Ecto neural progenitor cell (in vitro differentiated cells): ENCODE measurements at regions not wholly inside any gene's neighbourhood (a gene's known extent, or its start where the extent isn't known, plus 50 kb on each side); places are given as distances from the start of the nearest gene placed in this dataset.

Experiments
- DNase-seq: peaks from one replicate; pipeline ENCODE4 v3.0.0-alpha.2; 2018; ENCODE audit warnings: low spot score

DNA sequence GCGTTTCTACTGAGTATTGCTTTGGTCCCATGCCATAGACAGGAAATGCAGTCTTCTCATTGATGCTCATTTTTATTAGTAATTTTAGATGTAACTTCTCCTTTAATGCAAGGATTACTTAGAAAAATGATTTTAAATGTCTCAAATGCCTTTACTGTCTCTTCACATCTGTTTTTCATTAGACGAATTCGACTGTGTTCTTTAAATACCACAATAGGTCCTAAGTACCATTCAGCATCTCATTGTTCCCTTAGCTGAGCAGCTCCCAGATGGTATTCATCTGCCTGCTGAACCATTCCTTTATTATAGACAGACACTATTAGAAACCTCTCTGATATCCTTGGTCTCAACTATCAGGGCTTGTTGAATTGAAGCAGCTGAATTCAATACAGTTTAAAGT is 113.6 kb downstream of the LSMEM1 start:
- no peak for DNase-seq

GRCh38 chr7:112596260-112596659 is 115.5 kb downstream of the LSMEM1 start:
- no peak for DNase-seq

DNA sequence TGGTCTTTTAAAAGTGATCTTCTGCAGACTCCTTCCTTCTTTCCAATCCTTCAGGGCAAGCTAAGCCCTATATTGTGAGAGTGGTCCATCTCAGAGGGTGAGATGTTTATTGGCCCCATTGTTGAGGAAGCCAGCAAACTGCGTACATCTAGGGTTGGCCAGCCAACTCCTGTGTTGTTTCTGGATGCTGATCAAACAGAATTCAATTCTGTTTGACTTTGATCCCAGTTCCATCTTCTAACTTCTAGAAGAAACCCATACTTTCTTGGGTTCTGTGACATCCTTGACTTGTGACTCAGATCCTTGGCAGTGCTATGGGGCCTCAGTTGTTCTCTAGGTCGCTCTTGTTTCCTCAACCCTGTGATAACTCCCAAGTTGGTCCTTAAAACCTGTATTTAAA is 116.2 kb downstream of the LSMEM1 start:
- no peak for DNase-seq

- no peak for DNase-seq
These were observed 122.9 kb downstream of the LSMEM1 start for GRCh38 chr7:112603673-112604072.

DNA sequence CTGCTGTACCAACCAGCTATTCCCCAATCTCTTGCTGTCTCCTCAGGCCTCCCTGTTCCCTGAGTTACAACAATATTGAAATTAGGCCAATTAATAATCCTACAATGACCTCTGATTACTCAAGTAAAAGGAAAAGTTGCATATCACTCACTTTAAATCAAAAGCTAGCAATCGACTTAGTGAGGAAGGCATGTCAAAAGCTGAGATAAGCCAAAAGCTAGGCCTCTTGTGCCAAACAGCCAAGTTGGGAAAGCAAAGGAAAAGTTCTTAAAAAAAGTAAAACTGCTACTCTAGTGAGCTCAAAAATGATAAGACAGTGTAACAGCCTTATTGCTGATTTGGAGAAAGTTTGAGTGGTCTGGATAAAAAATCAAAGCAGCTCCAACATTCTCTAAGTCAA is 129.8 kb downstream of the LSMEM1 start:
- no peak for DNase-seq

DNA sequence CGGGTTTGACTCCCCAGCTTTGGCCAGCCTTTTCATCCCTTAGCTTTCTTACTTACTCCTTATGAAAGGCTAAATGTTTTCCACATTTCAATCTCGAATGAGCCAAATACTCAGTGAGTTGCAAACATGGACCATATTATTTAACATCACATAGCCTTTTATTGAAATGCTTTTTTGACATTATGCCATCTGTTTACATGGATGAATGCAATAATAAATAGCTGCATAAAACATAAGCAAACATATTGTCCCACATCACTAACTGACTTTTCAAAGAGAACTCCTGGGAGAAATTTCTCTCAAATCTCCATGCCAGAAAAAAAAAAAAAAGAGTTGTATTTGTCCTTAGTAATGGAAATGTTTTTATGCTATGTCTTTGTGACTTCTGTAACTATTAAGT is 134.9 kb downstream of the LSMEM1 start:
- DNase-seq = no peak

DNA sequence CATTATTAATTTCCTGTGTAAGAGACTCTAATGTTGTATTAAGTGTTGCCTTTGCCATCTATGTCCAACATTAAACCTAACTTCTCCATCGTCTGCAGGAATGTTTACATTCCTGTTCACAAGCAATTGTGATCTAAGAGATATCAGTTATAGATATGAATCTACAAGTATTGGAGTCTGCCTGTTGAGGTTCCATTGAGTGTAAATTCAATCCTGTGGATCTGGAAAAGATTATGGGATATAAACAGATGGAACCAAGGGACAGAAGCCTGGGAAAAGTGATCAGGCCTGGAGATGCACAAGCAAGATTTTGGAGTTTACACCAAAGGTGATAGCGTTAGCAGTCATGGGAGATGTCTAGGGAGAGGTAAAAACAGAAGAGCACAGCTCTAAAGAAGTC is 135.5 kb downstream of the LSMEM1 start:
- DNase-seq = no peak

GRCh38 chr7:112619343-112619742 is 138.6 kb downstream of the LSMEM1 start:
- DNase-seq = no peak

DNA sequence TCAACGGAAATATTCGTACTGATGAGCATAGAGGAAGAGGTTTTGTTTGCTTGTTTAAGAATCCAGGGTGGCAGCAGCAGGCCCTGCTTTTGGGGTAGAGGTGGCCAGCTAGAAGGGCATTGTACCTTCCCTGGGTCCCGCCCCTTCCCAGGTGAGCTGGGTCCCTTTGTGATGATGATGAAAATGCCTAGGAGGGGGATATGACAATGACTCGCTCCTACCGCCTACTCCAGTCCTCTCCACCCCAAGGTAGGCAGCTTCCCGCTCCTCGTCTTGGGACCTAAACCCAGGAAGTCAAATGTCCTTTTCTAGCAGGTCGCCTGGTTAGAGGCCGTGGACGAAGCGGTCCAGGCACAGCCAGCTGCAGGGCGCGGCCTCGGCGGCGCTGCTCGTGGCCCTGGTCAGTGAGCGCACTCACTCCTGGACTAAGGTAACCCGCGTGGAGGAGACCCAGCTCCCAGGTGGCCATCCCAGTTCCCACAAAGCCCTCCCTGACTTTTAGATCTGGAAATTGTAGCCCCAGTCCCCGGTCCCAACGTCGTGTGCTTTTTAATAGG is 141.4 kb downstream of the LSMEM1 start:
- DNase-seq = no peak

- no peak for DNase-seq
These were observed 143.6 kb downstream of the LSMEM1 start for GRCh38 chr7:112624416-112624815.

DNA sequence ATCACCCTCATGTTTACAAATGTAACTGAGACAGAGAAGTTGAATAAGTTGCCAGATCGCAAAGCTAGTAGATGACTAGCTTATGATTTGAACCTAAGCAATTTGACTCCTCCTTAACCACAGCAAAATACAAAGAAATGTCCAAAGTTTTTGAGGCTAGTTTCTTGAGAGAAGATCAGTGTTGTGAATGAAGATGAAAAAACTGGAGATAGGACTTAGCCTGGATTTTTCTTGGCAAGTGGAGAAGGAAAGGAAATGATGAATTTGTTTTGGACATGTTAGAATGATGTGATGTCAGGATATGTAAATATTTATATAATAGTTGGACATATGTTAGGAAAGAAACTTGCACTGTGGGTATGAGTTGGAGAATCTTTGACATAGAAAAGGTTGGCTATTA is 149.8 kb downstream of the LSMEM1 start:
- DNase-seq = no peak

- no peak for DNase-seq
These were observed 153.3 kb downstream of the LSMEM1 start for GRCh38 chr7:112634107-112634506.

- DNase-seq = no peak
These were observed 154.5 kb downstream of the TMEM168 start for GRCh38 chr7:112635742-112636141.

GRCh38 chr7:112638675-112639400 is 151.4 kb downstream of the TMEM168 start:
- DNase-seq = no peak

- DNase-seq = no peak
These were observed 149.5 kb downstream of the TMEM168 start for GRCh38 chr7:112640685-112641084.

DNA sequence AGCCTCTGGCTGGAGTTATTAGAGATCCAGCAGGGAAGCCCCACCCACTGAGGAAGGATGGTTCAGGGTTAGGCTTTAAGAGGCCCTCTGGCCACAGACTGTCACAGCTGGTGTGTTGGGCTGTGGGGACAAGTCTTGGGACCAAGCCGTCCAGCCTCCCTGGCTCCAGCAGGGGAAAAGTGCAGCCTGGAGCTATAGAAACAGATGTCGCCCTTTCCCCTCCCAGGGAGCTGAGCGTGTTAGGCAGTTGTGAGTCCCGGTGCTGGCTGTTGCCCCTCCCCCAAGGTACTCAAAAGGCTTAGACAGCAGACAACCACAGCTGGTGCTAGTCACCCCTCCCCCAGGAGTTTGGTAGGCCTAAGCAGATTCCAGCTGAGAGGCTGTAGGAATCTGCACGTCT is 143.4 kb downstream of the TMEM168 start:
- peak; percentile 74 for DNase-seq

- no peak for DNase-seq
These were observed 141.4 kb downstream of the TMEM168 start for GRCh38 chr7:112648781-112649180.

DNA sequence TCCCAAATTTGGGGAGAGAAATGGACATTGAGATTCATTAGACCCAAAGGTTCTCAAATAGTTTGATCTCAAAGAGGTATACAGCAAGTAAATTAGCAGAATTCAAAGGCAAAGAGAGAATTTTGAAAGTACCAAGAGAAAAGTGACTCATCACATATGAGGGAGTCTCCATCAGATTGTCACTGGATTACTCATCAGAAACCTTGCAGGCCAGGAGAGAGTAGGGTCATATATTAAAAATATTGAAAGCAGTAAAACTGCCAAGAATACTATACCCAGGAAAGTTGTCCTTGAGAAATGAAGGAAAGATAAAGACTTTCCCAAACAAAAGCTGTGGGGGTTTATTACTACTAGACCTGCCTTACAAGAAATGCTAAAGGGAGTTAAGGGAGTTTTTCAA is 140.6 kb downstream of the TMEM168 start:
- DNase-seq = no peak

DNA sequence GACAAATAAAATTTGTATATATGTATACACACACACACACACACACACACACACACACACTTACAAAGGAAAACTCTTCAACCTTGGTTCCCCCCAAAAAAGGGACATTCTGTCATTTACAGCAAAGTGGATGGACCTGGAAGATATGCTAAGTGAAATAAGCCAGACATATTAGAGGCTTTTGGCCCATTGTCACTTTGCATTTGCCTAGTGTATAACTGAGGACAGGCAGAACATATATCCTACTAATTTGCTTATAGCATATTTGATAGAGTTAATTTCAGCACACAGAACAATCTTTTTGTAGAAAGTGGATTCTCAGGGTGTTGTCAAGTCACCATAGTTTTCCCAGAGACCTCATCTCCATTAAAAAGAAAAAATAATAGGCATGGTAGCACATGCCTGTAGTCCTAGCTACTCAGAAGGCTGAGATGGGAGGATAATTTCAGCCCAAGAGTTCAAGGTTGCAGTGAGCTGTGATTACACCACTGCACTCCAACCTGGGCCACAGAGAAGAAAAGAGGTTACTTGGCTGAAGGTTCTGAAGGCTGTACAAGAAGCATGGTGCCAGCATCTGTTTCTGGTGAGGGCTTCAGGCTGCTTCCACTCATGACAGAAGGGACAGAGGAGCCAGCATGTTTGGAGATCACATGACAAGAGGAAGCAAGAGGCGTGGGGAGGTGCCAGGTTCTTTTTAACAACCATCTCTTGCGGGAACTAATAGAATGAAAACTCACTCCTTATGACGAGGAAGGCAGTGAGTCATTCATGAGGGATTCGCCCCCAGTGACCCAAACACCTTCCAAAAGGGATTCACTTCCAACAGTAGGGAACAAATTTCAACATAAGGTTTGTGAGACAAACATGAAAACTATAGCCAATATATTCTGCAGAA is 135.6 kb downstream of the TMEM168 start:
- DNase-seq = no peak

DNA sequence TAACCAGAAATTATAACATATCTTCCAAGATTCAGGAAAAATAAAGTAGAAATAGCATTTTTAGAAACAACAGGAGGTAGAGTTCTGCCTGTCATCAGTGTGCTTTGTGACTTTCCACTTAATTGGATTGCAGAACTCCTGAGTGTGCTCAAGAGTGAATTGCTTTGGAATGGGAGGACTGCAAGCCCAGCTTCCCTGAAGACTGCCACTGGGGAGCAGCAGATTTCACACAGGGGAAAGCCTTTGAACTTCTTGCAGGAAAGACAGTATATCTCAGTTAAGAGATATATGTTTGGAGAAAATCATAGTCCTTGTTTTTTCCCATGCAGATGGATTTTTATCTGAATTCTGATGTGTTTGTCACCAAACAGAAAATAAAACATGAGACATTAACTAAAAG is 124.5 kb downstream of the TMEM168 start:
- peak; percentile 49 for DNase-seq

GRCh38 chr7:112668561-112668960 is 121.6 kb downstream of the TMEM168 start:
- DNase-seq = no peak

DNA sequence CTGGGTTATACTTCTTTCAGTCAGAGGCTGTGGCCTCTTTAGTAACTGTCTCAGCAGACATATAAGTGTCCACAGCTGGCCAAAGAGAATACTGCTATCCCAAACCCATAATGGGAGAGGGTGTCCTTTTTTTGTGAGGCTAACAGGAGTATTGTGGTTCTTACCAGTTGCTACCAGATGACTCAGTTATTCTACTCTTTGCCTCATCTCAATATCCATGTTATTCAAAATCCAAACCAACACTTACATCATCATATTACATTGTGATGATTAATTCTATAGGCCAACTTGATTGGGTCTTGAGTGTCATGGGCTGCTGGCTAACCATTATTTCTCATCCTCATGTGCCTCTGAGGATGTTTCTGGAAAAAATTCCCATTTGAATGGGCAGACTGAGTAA is 120.9 kb downstream of the TMEM168 start:
- no peak for DNase-seq

GRCh38 chr7:112670193-112670592 is 120.0 kb downstream of the TMEM168 start:
- DNase-seq = no peak
